ENCODE measurements at regions not wholly inside any gene's neighbourhood (a gene's known extent, or its start where the extent isn't known, plus 50 kb on each side); places are given as distances from the start of the nearest gene placed in this dataset.

DNA sequence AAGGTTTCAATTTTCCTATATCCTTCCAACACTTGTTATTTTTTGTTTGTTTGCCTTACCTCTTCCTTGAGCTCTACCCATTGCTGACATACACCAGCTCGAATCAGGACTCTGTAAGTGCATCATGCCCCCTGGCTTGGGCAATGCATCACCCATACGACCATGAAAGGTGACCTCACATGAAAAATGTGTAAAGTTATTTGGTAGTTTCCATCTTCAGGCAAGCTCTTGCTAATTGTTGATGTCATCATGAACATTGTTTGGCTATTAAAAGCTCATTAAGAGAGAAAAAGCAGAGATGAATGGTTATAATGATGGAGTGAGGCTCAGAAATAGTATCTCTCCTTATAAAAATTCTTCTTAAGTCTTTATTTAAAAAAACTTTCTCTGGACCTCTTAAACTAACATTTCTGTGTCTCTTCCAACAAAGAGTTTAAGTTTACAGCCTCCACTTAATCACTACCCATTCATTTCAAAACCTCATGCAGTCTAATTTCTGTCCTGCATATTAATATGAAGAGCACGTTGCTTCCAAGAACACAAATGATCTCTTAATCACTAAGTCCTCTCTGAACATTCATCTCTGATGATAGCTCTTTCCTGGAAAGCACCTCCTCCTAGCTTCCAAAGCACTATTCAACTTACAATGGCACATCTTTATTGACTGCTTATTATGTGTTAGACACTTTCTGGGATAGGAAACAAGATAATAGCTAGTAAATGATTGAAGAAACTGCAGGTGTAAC lies 236.3 kb downstream of the NFKBIZ start:
- TF ChIP-seq, protein P1, sequence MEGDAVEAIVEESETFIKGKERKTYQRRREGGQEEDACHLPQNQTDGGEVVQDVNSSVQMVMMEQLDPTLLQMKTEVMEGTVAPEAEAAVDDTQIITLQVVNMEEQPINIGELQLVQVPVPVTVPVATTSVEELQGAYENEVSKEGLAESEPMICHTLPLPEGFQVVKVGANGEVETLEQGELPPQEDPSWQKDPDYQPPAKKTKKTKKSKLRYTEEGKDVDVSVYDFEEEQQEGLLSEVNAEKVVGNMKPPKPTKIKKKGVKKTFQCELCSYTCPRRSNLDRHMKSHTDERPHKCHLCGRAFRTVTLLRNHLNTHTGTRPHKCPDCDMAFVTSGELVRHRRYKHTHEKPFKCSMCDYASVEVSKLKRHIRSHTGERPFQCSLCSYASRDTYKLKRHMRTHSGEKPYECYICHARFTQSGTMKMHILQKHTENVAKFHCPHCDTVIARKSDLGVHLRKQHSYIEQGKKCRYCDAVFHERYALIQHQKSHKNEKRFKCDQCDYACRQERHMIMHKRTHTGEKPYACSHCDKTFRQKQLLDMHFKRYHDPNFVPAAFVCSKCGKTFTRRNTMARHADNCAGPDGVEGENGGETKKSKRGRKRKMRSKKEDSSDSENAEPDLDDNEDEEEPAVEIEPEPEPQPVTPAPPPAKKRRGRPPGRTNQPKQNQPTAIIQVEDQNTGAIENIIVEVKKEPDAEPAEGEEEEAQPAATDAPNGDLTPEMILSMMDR (IDR thresholded peaks at IDR 0.05; ENCODE audit: poor library complexity, severe bottlenecking), result no peak
- TF ChIP-seq RAD21 (conservative IDR thresholded peaks at IDR 0.05) (no peak), TAF1 (IDR thresholded peaks at IDR 0.05; ENCODE audit: low read depth) (no peak), SMC3 (conservative IDR thresholded peaks at IDR 0.05; ENCODE audit: poor library complexity) (no peak), MXI1 (conservative IDR thresholded peaks at IDR 0.05; ENCODE audit: poor library complexity, severe bottlenecking) (no peak), POLR2AphosphoS5 (IDR thresholded peaks at IDR 0.05) (no peak), EP300 (conservative IDR thresholded peaks at IDR 0.05; ENCODE audit: poor library complexity, severe bottlenecking) (no peak), EZH2 (IDR thresholded peaks at IDR 0.05; ENCODE audit: borderline replicate concordance, insufficient read depth, low read length, poor library complexity, severe bottlenecking) (no peak)
- TF ChIP-seq, protein P2, sequence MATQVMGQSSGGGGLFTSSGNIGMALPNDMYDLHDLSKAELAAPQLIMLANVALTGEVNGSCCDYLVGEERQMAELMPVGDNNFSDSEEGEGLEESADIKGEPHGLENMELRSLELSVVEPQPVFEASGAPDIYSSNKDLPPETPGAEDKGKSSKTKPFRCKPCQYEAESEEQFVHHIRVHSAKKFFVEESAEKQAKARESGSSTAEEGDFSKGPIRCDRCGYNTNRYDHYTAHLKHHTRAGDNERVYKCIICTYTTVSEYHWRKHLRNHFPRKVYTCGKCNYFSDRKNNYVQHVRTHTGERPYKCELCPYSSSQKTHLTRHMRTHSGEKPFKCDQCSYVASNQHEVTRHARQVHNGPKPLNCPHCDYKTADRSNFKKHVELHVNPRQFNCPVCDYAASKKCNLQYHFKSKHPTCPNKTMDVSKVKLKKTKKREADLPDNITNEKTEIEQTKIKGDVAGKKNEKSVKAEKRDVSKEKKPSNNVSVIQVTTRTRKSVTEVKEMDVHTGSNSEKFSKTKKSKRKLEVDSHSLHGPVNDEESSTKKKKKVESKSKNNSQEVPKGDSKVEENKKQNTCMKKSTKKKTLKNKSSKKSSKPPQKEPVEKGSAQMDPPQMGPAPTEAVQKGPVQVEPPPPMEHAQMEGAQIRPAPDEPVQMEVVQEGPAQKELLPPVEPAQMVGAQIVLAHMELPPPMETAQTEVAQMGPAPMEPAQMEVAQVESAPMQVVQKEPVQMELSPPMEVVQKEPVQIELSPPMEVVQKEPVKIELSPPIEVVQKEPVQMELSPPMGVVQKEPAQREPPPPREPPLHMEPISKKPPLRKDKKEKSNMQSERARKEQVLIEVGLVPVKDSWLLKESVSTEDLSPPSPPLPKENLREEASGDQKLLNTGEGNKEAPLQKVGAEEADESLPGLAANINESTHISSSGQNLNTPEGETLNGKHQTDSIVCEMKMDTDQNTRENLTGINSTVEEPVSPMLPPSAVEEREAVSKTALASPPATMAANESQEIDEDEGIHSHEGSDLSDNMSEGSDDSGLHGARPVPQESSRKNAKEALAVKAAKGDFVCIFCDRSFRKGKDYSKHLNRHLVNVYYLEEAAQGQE (IDR thresholded peaks at IDR 0.05; ENCODE audit: borderline replicate concordance), result no peak

DNA sequence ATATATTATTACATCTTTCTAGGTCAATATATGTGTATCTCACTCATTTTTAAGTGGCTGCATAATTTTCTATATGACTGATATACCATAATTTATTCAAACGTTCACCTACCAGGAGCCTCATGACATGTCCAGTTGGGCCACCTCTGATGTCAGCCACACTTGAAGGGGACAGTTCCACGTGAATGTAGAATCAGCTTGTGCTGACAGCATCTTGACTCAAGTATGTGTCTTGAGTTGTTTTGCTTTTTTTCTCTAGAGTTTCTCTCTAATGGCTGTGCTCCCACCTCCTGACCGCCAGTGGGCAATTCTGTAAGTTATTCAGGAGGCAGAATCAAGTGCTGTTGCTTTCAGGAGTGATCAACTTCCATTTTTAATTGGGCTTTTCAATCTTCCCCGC lies 237.9 kb downstream of the NFKBIZ start:
- H3K9me3 ChIP-seq (ENCODE audit: low read length), result no peaks in the 10 kb centered on the region
- H3K4me3 ChIP-seq (ENCODE audit: low read length), result no peak overlapping the region
- no peak overlapping the region for H3K4me2 ChIP-seq (ENCODE audit: low read length)
- no peak overlapping the region for H2AFZ ChIP-seq (ENCODE audit: low read depth, low read length)
- no peak for TF ChIP-seq SMC3 (conservative IDR thresholded peaks at IDR 0.05; ENCODE audit: poor library complexity)
- TF ChIP-seq RAD21 (conservative IDR thresholded peaks at IDR 0.05), result no peak
- TF ChIP-seq POLR2AphosphoS5 (IDR thresholded peaks at IDR 0.05), result no peak
- no peak for TF ChIP-seq EP300 (conservative IDR thresholded peaks at IDR 0.05; ENCODE audit: poor library complexity, severe bottlenecking)
- TF ChIP-seq, protein P2 (IDR thresholded peaks at IDR 0.05; ENCODE audit: borderline replicate concordance), result no peak
- no peak for TF ChIP-seq EZH2 (IDR thresholded peaks at IDR 0.05; ENCODE audit: borderline replicate concordance, insufficient read depth, low read length, poor library complexity, severe bottlenecking)
- no peaks in the 10 kb centered on the region for H4K20me1 ChIP-seq (ENCODE audit: insufficient read depth)
- no peaks in the 10 kb centered on the region for H3F3A ChIP-seq (ENCODE audit: insufficient read depth, low read length, poor library complexity, severe bottlenecking)
- no peaks in the 10 kb centered on the region for H3K79me2 ChIP-seq (replicated peaks; ENCODE audit: insufficient read depth, low read length)
- no peak overlapping the region for H3K27ac ChIP-seq (ENCODE audit: low read length)
- no peaks in the 10 kb centered on the region for H3K9me2 ChIP-seq (ENCODE audit: insufficient read depth, low read length)
- H3K9ac ChIP-seq (ENCODE audit: low read length), result no peak overlapping the region
- no peaks in the 10 kb centered on the region for H3K36me3 ChIP-seq (ENCODE audit: insufficient read depth, low read length)
- H3K27me3 ChIP-seq (ENCODE audit: insufficient read depth, low read depth, low read length), result no peaks in the 10 kb centered on the region

More for the DNA sequence above, 236.3 kb downstream of the NFKBIZ start:
- no peak overlapping the region for H3K27ac ChIP-seq (ENCODE audit: low read length)
- no peak overlapping the region for H3K9ac ChIP-seq (ENCODE audit: low read length)
- H3K79me2 ChIP-seq (replicated peaks; ENCODE audit: insufficient read depth, low read length), result no peaks in the 10 kb centered on the region
- no peaks in the 10 kb centered on the region for H3F3A ChIP-seq (ENCODE audit: insufficient read depth, low read length, poor library complexity, severe bottlenecking)
- H3K9me3 ChIP-seq (ENCODE audit: low read length), result no peaks in the 10 kb centered on the region
- no peak overlapping the region for H3K4me3 ChIP-seq (ENCODE audit: low read length)
- H3K36me3 ChIP-seq (ENCODE audit: insufficient read depth, low read length), result no peaks in the 10 kb centered on the region
- no peaks in the 10 kb centered on the region for H3K27me3 ChIP-seq (ENCODE audit: insufficient read depth, low read depth, low read length)
- no peaks in the 10 kb centered on the region for H4K20me1 ChIP-seq (ENCODE audit: insufficient read depth)
- no peak overlapping the region for H2AFZ ChIP-seq (ENCODE audit: low read depth, low read length)
- no peaks in the 10 kb centered on the region for H3K9me2 ChIP-seq (ENCODE audit: insufficient read depth, low read length)
- no peak overlapping the region for H3K4me2 ChIP-seq (ENCODE audit: low read length)
